ENCODE measurements at regions not wholly inside any gene's neighbourhood (a gene's known extent, or its start where the extent isn't known, plus 50 kb on each side); places are given as distances from the start of the nearest gene placed in this dataset.

DNA sequence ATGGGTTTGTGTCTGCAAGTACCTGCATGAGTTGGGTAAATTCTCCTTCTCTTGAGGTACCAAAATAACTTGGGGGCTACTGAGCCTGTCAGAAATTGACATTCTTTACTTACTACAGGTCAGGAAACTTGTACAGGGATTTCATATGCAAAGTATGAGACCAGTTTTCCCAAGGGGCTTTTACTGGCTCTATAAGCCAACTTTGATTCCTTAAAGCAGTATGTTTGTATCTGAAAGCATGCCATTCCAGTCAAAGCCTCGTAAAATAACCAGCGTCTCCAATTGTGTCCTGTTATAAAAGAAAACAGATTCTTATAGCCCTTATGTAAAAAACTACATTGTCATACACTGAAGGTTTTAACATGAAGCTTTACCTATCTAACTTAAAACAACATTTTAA, 90.2 kb downstream of the ZNF467 start:
- H3K27me3 ChIP-seq (ENCODE audit: insufficient read depth) = no peaks in the 10 kb centered on the region; the same call in 1 of the 2 replicates
- H3K36me3 ChIP-seq (replicated peaks in 1 of 2; ENCODE audit: control insufficient read depth in 1 of 2, insufficient read depth in 2 of 2, low read length in 1 of 2) = no peaks in the 10 kb centered on the region
- CTCF ChIA-PET = interaction anchor here (0.9 to 2.7 kb wide), 6 partner anchors 13 to 59 kb away, joined by 4 to 12 read pairs (median 6); no protein-coding TSS in a partner anchor
- H3F3A ChIP-seq (replicated peaks; ENCODE audit: insufficient read depth) = no peaks in the 10 kb centered on the region
- H4K20me1 ChIP-seq (ENCODE audit: insufficient read depth) = no peaks in the 10 kb centered on the region
- TF ChIP-seq POLR2AphosphoS5 (IDR thresholded peaks at IDR 0.05; ENCODE audit: low read depth, low read length) = no peak
- TF ChIP-seq USF2 (IDR thresholded peaks at IDR 0.05; ENCODE audit: borderline replicate concordance, low read depth, low read length) = no peak
- no peak for TF ChIP-seq FOXM1 (IDR thresholded peaks at IDR 0.05; ENCODE audit: low read depth)
- TF ChIP-seq RFX5 (IDR thresholded peaks at IDR 0.05; ENCODE audit: low read length) = no peak
- TF ChIP-seq, protein P1, sequence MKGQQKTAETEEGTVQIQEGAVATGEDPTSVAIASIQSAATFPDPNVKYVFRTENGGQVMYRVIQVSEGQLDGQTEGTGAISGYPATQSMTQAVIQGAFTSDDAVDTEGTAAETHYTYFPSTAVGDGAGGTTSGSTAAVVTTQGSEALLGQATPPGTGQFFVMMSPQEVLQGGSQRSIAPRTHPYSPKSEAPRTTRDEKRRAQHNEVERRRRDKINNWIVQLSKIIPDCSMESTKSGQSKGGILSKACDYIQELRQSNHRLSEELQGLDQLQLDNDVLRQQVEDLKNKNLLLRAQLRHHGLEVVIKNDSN (IDR thresholded peaks at IDR 0.05; ENCODE audit: borderline replicate concordance, low read depth) = no peak
- no peak for TF ChIP-seq RXRA (IDR thresholded peaks at IDR 0.05; ENCODE audit: borderline replicate concordance, low read depth)
- no peak for TF ChIP-seq IRF3 (IDR thresholded peaks at IDR 0.05; ENCODE audit: low read depth, low read length)
- no peak for TF ChIP-seq GATA2 (CRISPR knock-in tag; IDR thresholded peaks at IDR 0.05)
- TF ChIP-seq, protein P2, sequence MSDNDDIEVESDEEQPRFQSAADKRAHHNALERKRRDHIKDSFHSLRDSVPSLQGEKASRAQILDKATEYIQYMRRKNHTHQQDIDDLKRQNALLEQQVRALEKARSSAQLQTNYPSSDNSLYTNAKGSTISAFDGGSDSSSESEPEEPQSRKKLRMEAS (IDR thresholded peaks at IDR 0.05; ENCODE audit: low read depth) = no peak
- TF ChIP-seq EZH2phosphoT487 (IDR thresholded peaks at IDR 0.05; ENCODE audit: borderline replicate concordance, low read depth) = no peak
- no peak for TF ChIP-seq FOSL2 (IDR thresholded peaks at IDR 0.05; ENCODE audit: borderline replicate concordance, low read depth)
- TF ChIP-seq TEAD4 (IDR thresholded peaks at IDR 0.05; ENCODE audit: borderline replicate concordance, insufficient read depth) = no peak
- TF ChIP-seq RCOR1 (IDR thresholded peaks at IDR 0.05; ENCODE audit: low read length) = no peak
- no peak for TF ChIP-seq MEF2A (IDR thresholded peaks at IDR 0.05; ENCODE audit: borderline replicate concordance, low read depth)
- TF ChIP-seq, protein P3, sequence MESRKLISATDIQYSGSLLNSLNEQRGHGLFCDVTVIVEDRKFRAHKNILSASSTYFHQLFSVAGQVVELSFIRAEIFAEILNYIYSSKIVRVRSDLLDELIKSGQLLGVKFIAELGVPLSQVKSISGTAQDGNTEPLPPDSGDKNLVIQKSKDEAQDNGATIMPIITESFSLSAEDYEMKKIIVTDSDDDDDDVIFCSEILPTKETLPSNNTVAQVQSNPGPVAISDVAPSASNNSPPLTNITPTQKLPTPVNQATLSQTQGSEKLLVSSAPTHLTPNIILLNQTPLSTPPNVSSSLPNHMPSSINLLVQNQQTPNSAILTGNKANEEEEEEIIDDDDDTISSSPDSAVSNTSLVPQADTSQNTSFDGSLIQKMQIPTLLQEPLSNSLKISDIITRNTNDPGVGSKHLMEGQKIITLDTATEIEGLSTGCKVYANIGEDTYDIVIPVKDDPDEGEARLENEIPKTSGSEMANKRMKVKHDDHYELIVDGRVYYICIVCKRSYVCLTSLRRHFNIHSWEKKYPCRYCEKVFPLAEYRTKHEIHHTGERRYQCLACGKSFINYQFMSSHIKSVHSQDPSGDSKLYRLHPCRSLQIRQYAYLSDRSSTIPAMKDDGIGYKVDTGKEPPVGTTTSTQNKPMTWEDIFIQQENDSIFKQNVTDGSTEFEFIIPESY (IDR thresholded peaks at IDR 0.05; ENCODE audit: borderline replicate concordance, low read depth) = no peak
- TF ChIP-seq RAD21 (IDR thresholded peaks at IDR 0.05; ENCODE audit: low read length) = no peak
- no peak overlapping the region for H3K9ac ChIP-seq
- no peaks in the 10 kb centered on the region for H3K9me2 ChIP-seq
- no peak overlapping the region for H3K4me3 ChIP-seq (ENCODE audit: low read depth in 2 of 2, low read length in 1 of 2)
- no peak overlapping the region for H3K27ac ChIP-seq (ENCODE audit: low read depth in 2 of 2, low read length in 1 of 2)
- H3K4me2 ChIP-seq = no peak overlapping the region
- POLR2A ChIA-PET = no interaction called here
- no peaks in the 10 kb centered on the region for H3K79me2 ChIP-seq (ENCODE audit: insufficient read depth)
- no peaks in the 10 kb centered on the region for H3K9me3 ChIP-seq
- no peaks in the 10 kb centered on the region for H3K4me1 ChIP-seq (ENCODE audit: control insufficient read depth in 1 of 2, insufficient read depth in 2 of 2, low read depth in 1 of 2, low read length in 1 of 2)
- no peak for DNase-seq
- 54% methylated on average over 2 of the region's 2 CpGs for WGBS (ENCODE audit: low lambda C conversion rate)
- no peak overlapping the region for H2AFZ ChIP-seq (ENCODE audit: low read depth)
